Smooth muscle cell (in vitro differentiated cells): ENCODE measurements at regions not wholly inside any gene's neighbourhood (a gene's known extent, or its start where the extent isn't known, plus 50 kb on each side); places are given as distances from the start of the nearest gene placed in this dataset.

Experiments
- DNase-seq: peaks from one replicate; lab custom pipeline; 2025; ENCODE audit not compliant: unreplicated experiment; lab: John Stamatoyannopoulos, UW
- H2AFZ ChIP-seq: fragments of 200-600 bp; sonication (generic); 2 replicates; pipeline ENCODE4 v1.6.0; 2016; ENCODE audit warnings: antibody characterized with exemption, low read depth, mild to moderate bottlenecking
- H3F3A ChIP-seq: fragments of 200-600 bp; sonication (generic); 2 replicates; pipeline ENCODE4 v1.6.0; 2017; ENCODE audit warnings: antibody characterized with exemption, low read depth
- H3K27ac ChIP-seq: fragments of 200-600 bp; sonication (generic); 2 replicates; pipeline ENCODE4 v1.5.1; 2016; ENCODE audit warnings: low read depth, mild to moderate bottlenecking
- H3K27me3 ChIP-seq: fragments of 200-600 bp; sonication (generic); 2 replicates; pipeline ENCODE4 v1.6.1; 2016; ENCODE audit warnings: low read depth, mild to moderate bottlenecking
- H3K36me3 ChIP-seq: fragments of 200-600 bp; sonication (generic); 2 replicates; pipeline ENCODE4 v1.5.1; 2016; ENCODE audit warnings: low read depth
- H3K4me1 ChIP-seq: fragments of 200-600 bp; sonication (generic); 2 replicates; pipeline ENCODE4 v1.5.1; 2016; ENCODE audit warnings: low read depth
- H3K4me2 ChIP-seq: fragments of 200-600 bp; sonication (generic); 2 replicates; pipeline ENCODE4 v1.6.0; 2016; ENCODE audit warnings: mild to moderate bottlenecking
- H3K4me3 ChIP-seq: fragments of 200-600 bp; sonication (generic); 2 replicates; pipeline ENCODE4 v1.5.1; 2016; ENCODE audit warnings: mild to moderate bottlenecking
- H3K79me2 ChIP-seq: fragments of 200-600 bp; sonication (generic); 2 replicates; pipeline ENCODE4 v1.6.0; 2016; ENCODE audit warnings: low read depth, mild to moderate bottlenecking
- H3K9ac ChIP-seq: fragments of 200-600 bp; sonication (generic); 2 replicates; pipeline ENCODE4 v1.6.0; 2016; ENCODE audit warnings: low read depth
- H3K9me3 ChIP-seq: fragments of 200-600 bp; sonication (generic); replicated peaks from 2 replicates; pipeline ENCODE4 v1.5.1; 2016; ENCODE audit warnings: low read depth
- H4K20me1 ChIP-seq: fragments of 200-600 bp; sonication (generic); 2 replicates; pipeline ENCODE4 v1.6.0; 2016; ENCODE audit warnings: low read depth
- CTCF ChIP-seq: fragments of 200-600 bp; sonication (generic); IDR thresholded peaks from 2 replicates; pipeline ENCODE4 v1.5.1; 2017; ENCODE audit warnings: borderline replicate concordance, mild to moderate bottlenecking, antibody characterized with exemption; ENCODE audit not compliant: insufficient read depth, poor library complexity, severe bottlenecking
- WGBS: methylation state at CpG from one replicate; pipeline ENCODE4 v1.1.7; 2016; ENCODE audit warnings: low lambda C conversion rate; 5-methylcytosine and 5-hydroxymethylcytosine counted together

- no peaks in the 10 kb centered on the region for H3K27me3 ChIP-seq
- no peaks in the 10 kb centered on the region for H3K79me2 ChIP-seq
- WGBS = 90% methylated on average over 2 of the region's 2 CpGs
- TF ChIP-seq CTCF = no peak
- H3K4me1 ChIP-seq = no peaks in the 10 kb centered on the region
- no peak overlapping the region for H3K27ac ChIP-seq
- no peak overlapping the region for H3K4me2 ChIP-seq
- H3F3A ChIP-seq = no peaks in the 10 kb centered on the region
- H4K20me1 ChIP-seq = no peaks in the 10 kb centered on the region
- no peak overlapping the region for H2AFZ ChIP-seq
- no peaks in the 10 kb centered on the region for H3K9me3 ChIP-seq
- no peak for DNase-seq
- no peaks in the 10 kb centered on the region for H3K36me3 ChIP-seq
- H3K9ac ChIP-seq = no peak overlapping the region
- H3K4me3 ChIP-seq = no peak overlapping the region
Measured at GRCh38 chr7:136370137-136370536, 393.0 kb upstream of the MTPN start.

- Histone ChIP-seq H3K9ac (no peak overlapping the region), H3K79me2 (no peaks in the 10 kb centered on the region), H4K20me1 (no peaks in the 10 kb centered on the region), H3K4me3 (no peak overlapping the region), H2AFZ (no peak overlapping the region), H3K4me2 (no peak overlapping the region), H3K36me3 (no peaks in the 10 kb centered on the region), H3K27ac (no peak overlapping the region), H3K27me3 (no peaks in the 10 kb centered on the region), H3K4me1 (no peaks in the 10 kb centered on the region), H3K9me3 (no peaks in the 10 kb centered on the region), H3F3A (no peaks in the 10 kb centered on the region)
- TF ChIP-seq CTCF = no peak
- 79% methylated on average over 2 of the region's 2 CpGs for WGBS
- no peak for DNase-seq
Measured at GRCh38 chr7:136369225-136369624, 392.1 kb upstream of the MTPN start.

GRCh38 chr7:136359333-136359903 is 382.3 kb upstream of the MTPN start:
- WGBS = 84% methylated on average over 5 of the region's 5 CpGs
- no peak for TF ChIP-seq CTCF
- Histone ChIP-seq H3K27ac (no peak overlapping the region), H3K9me3 (no peaks in the 10 kb centered on the region), H3K4me1 (no peaks in the 10 kb centered on the region), H3K4me3 (no peak overlapping the region), H3K4me2 (no peak overlapping the region), H4K20me1 (no peaks in the 10 kb centered on the region), H3K27me3 (no peaks in the 10 kb centered on the region), H3K79me2 (no peaks in the 10 kb centered on the region), H2AFZ (no peak overlapping the region), H3K36me3 (no peaks in the 10 kb centered on the region), H3F3A (no peaks in the 10 kb centered on the region), H3K9ac (no peak overlapping the region)
- no peak for DNase-seq

GRCh38 chr7:136353287-136353686 is 376.1 kb upstream of the MTPN start:
- no peaks in the 10 kb centered on the region for H3K79me2 ChIP-seq
- no peaks in the 10 kb centered on the region for H3K4me1 ChIP-seq
- DNase-seq = no peak
- no peak overlapping the region for H2AFZ ChIP-seq
- TF ChIP-seq CTCF = no peak
- H3K9ac ChIP-seq = no peak overlapping the region
- H3K27ac ChIP-seq = no peak overlapping the region
- 70% methylated on average over 2 of the region's 2 CpGs for WGBS
- H3K4me3 ChIP-seq = no peak overlapping the region
- no peaks in the 10 kb centered on the region for H3F3A ChIP-seq
- H4K20me1 ChIP-seq = no peaks in the 10 kb centered on the region
- H3K27me3 ChIP-seq = no peaks in the 10 kb centered on the region
- H3K4me2 ChIP-seq = no peak overlapping the region
- H3K9me3 ChIP-seq = no peaks in the 10 kb centered on the region
- no peaks in the 10 kb centered on the region for H3K36me3 ChIP-seq
